ENCODE measurements at regions not wholly inside any gene's neighbourhood (a gene's known extent, or its start where the extent isn't known, plus 50 kb on each side); places are given as distances from the start of the nearest gene placed in this dataset.

DNA sequence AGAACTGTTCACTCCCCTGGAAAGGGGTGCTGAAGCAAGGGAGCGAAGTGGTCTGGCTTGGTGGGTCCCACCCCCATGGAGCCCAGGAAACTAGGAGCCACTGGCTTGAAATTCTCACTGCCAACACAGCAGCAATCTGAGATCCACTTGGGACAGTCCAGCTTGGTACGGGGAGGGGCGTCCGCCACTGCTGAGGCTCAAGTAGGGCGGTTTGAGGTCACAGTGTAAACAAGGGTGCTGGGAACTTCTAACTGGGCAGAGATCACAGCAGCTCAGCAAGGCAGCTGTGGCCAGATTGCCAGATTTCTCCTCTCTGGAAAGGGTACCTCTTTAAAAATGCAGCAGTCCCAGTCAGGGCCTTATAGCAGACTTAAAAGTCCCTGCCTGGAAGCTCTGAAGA lies 53.9 kb upstream of the GALNTL6 start:
- TF ChIP-seq, protein P1, sequence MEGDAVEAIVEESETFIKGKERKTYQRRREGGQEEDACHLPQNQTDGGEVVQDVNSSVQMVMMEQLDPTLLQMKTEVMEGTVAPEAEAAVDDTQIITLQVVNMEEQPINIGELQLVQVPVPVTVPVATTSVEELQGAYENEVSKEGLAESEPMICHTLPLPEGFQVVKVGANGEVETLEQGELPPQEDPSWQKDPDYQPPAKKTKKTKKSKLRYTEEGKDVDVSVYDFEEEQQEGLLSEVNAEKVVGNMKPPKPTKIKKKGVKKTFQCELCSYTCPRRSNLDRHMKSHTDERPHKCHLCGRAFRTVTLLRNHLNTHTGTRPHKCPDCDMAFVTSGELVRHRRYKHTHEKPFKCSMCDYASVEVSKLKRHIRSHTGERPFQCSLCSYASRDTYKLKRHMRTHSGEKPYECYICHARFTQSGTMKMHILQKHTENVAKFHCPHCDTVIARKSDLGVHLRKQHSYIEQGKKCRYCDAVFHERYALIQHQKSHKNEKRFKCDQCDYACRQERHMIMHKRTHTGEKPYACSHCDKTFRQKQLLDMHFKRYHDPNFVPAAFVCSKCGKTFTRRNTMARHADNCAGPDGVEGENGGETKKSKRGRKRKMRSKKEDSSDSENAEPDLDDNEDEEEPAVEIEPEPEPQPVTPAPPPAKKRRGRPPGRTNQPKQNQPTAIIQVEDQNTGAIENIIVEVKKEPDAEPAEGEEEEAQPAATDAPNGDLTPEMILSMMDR (IDR thresholded peaks at IDR 0.05; ENCODE audit: low read depth, low read length): no peak
- DNase-seq (ENCODE audit: low read depth, low spot score): no peak
- in situ Hi-C loops (cut with HindIII; ENCODE audit: low sequenced_read_pairs): no loop called here
- no peak overlapping the region for H3K4me3 ChIP-seq (ENCODE audit: low read depth, low read length)

DNA sequence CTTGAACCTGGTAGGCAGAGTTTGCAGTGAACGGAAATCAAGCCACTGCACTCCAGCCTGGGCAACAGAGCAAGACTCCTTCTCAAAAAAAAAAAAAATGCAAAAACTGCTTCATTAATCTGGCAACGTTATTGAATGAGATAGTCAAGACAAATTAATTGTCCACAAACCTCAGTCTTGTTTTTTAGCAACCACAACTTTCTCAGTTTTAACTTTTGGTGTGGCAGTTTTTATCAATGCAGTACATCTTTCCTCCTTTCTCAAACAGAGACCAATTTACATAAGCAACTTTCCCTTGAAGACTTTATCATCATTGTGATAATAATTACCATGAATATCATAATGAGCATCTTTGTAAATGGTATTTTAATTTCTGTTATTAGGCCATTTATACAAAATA lies 61.7 kb upstream of the GALNTL6 start:
- DNase-seq (ENCODE audit: low read depth, low spot score): no peak
- H3K4me3 ChIP-seq (ENCODE audit: low read depth, low read length): no peak overlapping the region
- in situ Hi-C loops (cut with HindIII; ENCODE audit: low sequenced_read_pairs): no loop called here
- TF ChIP-seq, protein P1 (IDR thresholded peaks at IDR 0.05; ENCODE audit: low read depth, low read length): no peak

DNA sequence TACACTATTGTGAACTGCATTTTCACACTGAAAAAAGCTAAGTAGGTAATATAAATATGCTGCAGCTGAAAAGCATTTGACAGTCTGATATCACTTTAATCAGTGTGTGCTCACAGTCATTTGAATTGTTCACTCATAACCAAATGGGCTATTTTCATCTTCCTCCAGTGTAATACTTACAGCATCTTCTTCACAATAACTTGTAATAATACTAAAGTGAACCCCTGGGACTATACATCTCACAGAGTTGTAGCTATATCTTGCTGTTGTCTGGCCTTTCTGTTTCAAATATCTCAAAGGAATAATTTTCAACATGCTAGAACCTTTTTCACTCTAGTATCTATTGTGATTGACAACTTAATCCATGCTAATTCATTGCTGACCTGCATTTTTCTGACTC lies 66.8 kb upstream of the GALNTL6 start:
- TF ChIP-seq, protein P1 (IDR thresholded peaks at IDR 0.05; ENCODE audit: low read depth, low read length): no peak
- no peak for DNase-seq (ENCODE audit: low read depth, low spot score)
- in situ Hi-C loops (cut with HindIII; ENCODE audit: low sequenced_read_pairs): no loop called here
- H3K4me3 ChIP-seq (ENCODE audit: low read depth, low read length): no peak overlapping the region

DNA sequence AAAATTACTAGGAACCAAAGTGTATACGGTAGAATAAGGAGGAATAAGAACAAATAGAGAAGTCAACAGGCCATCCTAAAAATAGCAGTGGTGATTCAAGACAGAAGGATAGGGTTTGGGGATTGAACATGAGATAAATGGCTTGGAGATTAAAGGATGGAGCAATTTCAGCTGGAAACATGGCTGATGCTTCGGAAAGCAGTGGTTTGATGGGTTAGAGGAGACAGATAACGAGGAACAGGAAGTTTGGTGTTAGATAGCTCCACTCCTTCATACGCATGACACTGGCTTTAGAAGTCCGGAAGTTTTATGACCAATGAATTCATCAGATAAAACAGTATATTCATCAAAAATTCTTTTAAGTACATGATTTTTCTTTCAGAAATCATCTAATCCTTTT lies 70.8 kb upstream of the GALNTL6 start:
- in situ Hi-C loops (cut with HindIII; ENCODE audit: low sequenced_read_pairs): no loop called here
- no peak for DNase-seq (ENCODE audit: low read depth, low spot score)
- no peak overlapping the region for H3K4me3 ChIP-seq (ENCODE audit: low read depth, low read length)
- TF ChIP-seq, protein P1 (IDR thresholded peaks at IDR 0.05; ENCODE audit: low read depth, low read length): no peak

DNA sequence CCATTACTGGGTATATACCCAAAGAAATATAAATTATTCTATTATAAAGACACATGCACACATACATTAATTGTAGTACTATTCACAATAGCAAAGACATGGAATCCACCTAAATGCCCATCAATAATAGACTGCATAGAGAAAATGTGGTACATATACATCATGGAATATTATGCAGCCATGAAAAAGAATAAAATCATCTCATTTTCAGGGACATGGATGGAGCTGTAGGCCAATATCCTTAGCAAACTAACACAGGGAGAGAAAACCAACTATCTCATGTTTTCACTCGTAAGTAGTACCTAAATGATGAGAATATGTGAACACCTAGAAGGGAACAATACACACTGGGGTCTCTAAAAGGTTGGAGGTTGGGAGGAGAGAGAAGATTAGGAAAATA lies 86.0 kb upstream of the GALNTL6 start:
- no peak for DNase-seq (ENCODE audit: low read depth, low spot score)
- in situ Hi-C loops (cut with HindIII; ENCODE audit: low sequenced_read_pairs): no loop called here
- TF ChIP-seq, protein P1 (IDR thresholded peaks at IDR 0.05; ENCODE audit: low read depth, low read length): no peak
- H3K4me3 ChIP-seq (ENCODE audit: low read depth, low read length): no peak overlapping the region

DNA sequence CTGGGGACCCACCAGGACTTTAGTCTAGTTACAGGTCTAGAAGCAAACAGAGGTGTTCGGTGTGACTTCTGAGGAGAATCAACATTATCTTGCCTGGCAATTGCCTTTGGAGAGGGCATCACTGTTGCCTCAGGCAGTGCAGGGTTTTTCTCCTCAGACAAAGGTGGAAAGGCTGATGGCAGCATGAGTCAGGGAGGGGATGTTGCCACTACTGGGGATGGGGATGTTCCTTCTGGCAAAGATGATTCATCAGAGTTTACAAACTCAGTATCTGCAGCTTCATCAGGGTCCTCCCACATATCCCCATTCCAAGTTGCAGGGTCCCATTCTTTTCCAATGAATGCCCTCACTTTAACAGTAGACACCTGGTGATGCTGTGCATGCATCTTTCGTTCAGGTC lies 91.3 kb upstream of the GALNTL6 start:
- TF ChIP-seq, protein P1 (IDR thresholded peaks at IDR 0.05; ENCODE audit: low read depth, low read length): no peak
- no peak overlapping the region for H3K4me3 ChIP-seq (ENCODE audit: low read depth, low read length)
- in situ Hi-C loops (cut with HindIII; ENCODE audit: low sequenced_read_pairs): no loop called here
- DNase-seq (ENCODE audit: low read depth, low spot score): no peak

DNA sequence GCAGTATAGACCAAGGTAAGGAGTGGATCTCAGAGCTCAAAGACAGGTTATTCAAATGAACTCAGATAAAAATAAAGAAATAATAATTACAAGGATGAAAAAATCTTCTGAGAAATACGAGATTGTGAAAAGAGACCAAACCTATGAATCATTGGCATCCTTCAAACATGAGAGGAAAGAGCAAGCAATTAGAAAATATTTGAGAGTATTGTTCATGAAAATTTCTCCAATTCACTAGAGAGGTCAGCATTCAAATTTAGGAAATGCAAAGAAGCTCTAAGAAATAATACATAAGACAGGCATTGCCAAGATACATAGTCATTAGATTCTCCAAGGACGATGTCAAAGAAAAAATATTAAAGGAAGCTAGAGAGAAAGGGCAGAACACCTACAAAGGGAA lies 93.5 kb upstream of the GALNTL6 start:
- in situ Hi-C loops (cut with HindIII; ENCODE audit: low sequenced_read_pairs): no loop called here
- DNase-seq (ENCODE audit: low read depth, low spot score): peak; percentile 6
- TF ChIP-seq, protein P1 (IDR thresholded peaks at IDR 0.05; ENCODE audit: low read depth, low read length): no peak
- no peak overlapping the region for H3K4me3 ChIP-seq (ENCODE audit: low read depth, low read length)

Measured in astrocyte of the spinal cord (primary cell).